HG03045 (cell line): ENCODE measurements at regions not wholly inside any gene's neighbourhood (a gene's known extent, or its start where the extent isn't known, plus 50 kb on each side); places are given as distances from the start of the nearest gene placed in this dataset.

ENCODE experiments used
- ATAC-seq: cut with Tn5 transposase; IDR thresholded peaks from one replicate; pipeline ENCODE4 v1.9.1; 2021; ENCODE audit warnings: mild to moderate bottlenecking, moderate library complexity; ENCODE audit not compliant: unreplicated experiment

- ATAC-seq = no peak
These were observed 60.1 kb upstream of the LAPTM4A start for GRCh38 chr2:20111311-20112131.

DNA sequence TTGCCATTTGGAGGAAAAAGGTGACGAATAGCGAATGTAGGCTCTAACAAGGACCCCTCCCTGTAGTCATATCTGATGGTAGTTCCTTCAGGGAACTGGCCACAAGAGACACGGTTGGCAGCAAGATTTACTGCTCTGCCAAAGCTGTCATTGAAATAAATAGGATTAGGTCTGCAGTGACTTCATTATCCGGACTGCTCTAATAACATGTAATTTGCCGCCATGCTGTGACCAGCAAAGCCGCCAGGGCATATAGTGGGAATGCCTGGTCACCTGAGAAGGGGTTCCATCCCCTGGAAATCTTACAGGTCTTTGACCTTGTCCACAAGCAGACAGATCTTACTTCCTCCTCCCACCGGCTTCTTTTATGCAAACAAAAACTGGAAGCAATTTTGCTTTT lies 59.4 kb upstream of the LAPTM4A start:
- ATAC-seq = no peak

DNA sequence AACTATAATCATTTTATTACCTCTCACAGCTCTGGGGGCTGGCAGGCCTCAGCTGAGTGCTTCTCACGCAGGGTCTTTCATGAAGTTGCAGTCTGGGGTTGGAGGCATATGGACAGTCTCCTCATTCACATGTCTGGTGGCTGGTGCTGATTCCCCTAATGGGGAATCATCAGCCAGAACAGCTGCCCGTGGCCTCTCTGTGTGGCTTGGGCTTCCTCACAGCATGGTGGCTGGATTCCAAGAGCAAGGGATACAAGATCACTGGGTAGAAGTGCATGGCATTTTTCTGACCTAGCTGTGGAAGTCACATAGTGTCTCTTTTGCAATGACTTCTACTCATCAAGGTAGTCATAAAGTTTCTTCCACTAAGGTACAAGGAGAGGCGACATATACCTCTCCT lies 59.0 kb upstream of the LAPTM4A start:
- no peak for ATAC-seq

DNA sequence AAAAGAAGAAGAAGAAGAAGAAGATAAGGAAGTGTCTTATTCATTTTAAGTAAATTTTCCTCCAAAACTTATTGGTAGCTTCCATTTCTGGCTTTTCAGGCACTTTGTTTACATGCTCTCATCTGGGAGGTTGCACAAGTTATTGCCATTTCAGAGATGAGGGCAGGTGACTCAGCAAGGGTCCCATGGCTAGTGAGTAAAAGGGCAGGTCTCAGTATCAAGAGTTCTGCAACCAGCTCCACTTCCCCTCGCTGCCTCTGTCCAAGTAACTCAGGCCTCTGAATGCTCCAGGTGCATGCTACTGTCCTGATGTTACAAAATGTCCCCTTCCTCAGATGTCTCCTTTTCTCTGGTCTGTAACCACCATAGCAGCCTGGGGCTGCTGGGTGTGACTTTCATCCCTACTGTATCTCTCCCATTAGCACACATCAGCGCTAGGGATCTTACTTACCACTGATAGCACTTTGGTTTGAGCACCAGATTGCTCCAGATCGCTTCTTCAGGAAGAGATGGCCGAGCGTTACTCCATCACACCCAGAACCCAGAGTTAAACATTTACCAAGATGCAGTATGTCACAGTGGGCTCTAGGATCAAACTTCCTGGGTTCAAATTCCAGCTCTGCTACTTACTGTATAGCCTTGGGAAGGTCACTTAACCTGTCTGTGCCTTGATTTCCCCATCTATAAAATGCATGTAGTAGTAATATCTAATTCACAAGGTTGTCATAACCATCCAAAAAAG lies 57.4 kb upstream of the LAPTM4A start:
- ATAC-seq = no peak

DNA sequence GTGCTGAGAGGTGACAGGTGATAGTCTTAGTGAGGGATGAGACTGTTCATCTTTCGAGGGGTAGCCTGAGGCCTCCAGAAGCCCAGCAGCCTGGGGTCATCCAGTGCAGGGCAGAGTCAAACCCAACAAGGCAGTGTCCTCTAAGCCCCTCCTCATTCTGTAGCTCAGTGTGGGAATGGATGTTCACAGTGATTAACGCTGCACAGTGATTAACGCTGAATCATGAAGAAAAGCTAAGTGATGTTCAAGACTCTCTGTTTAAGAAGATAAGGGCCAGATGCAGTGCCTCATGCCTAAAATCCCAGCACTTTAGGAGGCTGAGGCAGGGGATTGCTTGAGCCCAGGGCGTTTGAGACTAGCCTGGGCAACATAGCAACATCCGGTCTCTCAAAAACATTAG lies 56.3 kb upstream of the LAPTM4A start:
- ATAC-seq = no peak

GRCh38 chr2:20107352-20107751 lies 55.9 kb upstream of the LAPTM4A start:
- no peak for ATAC-seq

- no peak for ATAC-seq
These were observed 55.3 kb upstream of the LAPTM4A start for GRCh38 chr2:20106746-20107145.

- no peak for ATAC-seq
These were observed 53.6 kb upstream of the LAPTM4A start for GRCh38 chr2:20104900-20105545.

GRCh38 chr2:20103530-20103929 lies 52.1 kb upstream of the LAPTM4A start:
- ATAC-seq = no peak
